Heart left ventricle (tissue), 13 donors: ENCODE measurements at regions not wholly inside any gene's neighbourhood (a gene's known extent, or its start where the extent isn't known, plus 50 kb on each side); places are given as distances from the start of the nearest gene placed in this dataset.

Experiments used
- POLR2A ChIP-seq, 2 donors: fragments of 450-650 bp; IDR thresholded peaks; one replicate each; pipeline ENCODE4 v1.6.1; 2017; ENCODE audit warnings: antibody characterized with exemption in 2 of 2, mild to moderate bottlenecking in 2 of 2, moderate library complexity in 2 of 2
- TF ChIP-seq, protein P1 (sequence below), 12 donors: fragments of 200-600 bp; sonication (generic) in 4 of 12; IDR thresholded peaks; one replicate each; pipeline versions ENCODE4 v1.5.0 to v1.8.0; 2018 to 2022; ENCODE audit warnings: antibody characterized with exemption in 12 of 12, mild to moderate bottlenecking in 5 of 12
- donor health status: ischemic (EF 13 %, LVEDD 7.1; RV severe dilation, severe dysfunction).
- donor health status: DM: no; HTN: yes; CAD: no.
- donor health status: DM: no; HTN: no; CAD: no.
- donor health status: ischemic (EF 25% LVEDD 6.9; RV normal size, moderate dysfunction).
- donor health status: ischemic (EF 25% LVEDD 5.7; RV mildly dilated, moderate dysfunction).
- donor health status: ischemic (EF 35%, LVEDD 5.7; RV mildly dilated, moderate dysfunction).
- donor health status: nonischemic (EF 11% LVEDD 7.7; RV severe dilation, severe dysfunction).
- donor health status: DM: yes; HTN: yes; CAD: no.
- donor health status: PGD.
- donor health status: ischemic (EF 29% LVEDD 5.4; RV normal size, mild dysfunction).
- donor health status: nonischemic (EF 23%, LVEDD 6.1; RV moderate dilation, normal function).

DNA sequence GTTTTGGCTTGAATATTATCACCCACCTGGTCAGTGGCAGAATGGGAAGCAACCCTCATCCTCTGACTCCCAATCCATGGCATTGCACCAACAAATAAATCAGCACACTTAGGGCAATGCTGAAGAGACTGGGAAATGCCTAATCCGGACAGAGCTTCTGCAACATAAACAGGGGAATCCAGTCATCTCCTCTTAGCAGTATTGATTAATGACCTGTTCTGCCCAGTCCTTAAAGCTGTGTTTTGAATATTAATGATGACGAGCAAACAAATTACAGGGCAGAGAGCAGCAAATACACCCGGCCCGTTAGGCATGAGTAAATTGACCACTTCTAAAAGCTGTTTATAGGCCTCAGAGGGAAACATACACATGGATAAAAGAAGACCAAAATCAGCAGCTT lies 77.0 kb upstream of the B3GAT2 start:
- TF ChIP-seq POLR2A (IDR thresholded peaks at IDR 0.05) = no peak
- TF ChIP-seq, protein P1, sequence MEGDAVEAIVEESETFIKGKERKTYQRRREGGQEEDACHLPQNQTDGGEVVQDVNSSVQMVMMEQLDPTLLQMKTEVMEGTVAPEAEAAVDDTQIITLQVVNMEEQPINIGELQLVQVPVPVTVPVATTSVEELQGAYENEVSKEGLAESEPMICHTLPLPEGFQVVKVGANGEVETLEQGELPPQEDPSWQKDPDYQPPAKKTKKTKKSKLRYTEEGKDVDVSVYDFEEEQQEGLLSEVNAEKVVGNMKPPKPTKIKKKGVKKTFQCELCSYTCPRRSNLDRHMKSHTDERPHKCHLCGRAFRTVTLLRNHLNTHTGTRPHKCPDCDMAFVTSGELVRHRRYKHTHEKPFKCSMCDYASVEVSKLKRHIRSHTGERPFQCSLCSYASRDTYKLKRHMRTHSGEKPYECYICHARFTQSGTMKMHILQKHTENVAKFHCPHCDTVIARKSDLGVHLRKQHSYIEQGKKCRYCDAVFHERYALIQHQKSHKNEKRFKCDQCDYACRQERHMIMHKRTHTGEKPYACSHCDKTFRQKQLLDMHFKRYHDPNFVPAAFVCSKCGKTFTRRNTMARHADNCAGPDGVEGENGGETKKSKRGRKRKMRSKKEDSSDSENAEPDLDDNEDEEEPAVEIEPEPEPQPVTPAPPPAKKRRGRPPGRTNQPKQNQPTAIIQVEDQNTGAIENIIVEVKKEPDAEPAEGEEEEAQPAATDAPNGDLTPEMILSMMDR (IDR thresholded peaks at IDR 0.05) = no peak
